ENCODE measurements at regions not wholly inside any gene's neighbourhood (a gene's known extent, or its start where the extent isn't known, plus 50 kb on each side); places are given as distances from the start of the nearest gene placed in this dataset.
A peak's percentile ranks its signal among the peaks of the same experiment; 100 is the strongest.

DNA sequence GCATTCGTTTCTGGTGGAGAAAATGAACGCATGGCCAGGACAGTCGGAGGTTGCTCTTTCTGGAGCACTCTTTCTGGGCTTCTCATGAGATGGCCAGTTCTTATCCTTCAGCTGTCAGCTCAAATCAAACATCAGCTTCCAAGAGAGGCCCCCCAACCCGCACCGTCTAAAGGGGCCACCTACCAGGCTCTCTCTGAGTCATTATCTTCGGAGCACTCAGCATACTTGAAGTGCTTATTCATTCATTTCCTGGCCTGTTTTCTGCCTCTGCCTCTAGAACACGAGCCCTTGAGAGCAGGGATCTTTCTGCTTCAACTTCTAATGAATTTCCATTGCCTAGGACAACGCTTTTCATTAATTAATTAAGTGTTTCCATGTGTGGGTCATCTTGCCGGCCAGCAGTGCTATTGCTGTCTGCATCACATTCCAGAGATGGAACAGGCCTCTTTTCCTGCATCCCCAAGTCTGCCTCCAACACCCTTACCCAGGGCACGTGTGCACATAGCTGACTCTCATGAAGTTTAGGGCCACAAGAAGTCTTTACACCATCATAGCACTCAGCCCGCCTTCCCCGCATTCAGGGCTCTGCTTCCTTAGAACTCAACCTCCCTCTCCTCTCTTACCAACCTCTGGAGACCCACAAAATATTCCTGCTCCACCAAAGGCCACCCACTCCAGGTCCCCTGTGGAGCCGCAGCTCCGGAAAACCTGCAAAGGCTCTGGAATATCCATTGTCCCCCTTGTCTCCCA is 52.1 kb upstream of the LAPTM5 start:
- H3K9me3 ChIP-seq = no peaks in the 10 kb centered on the region
- H3K27ac ChIP-seq = no peak overlapping the region
- no peak for DNase-seq
- intact Hi-C loops (cut with DNase I) = no loop called here
- 57 to 66% methylated on average over 14 of the region's 14 CpGs for WGBS, 2 donors
- TF ChIP-seq POLR2A (IDR thresholded peaks at IDR 0.05) = no peak
- TF ChIP-seq, protein P1, sequence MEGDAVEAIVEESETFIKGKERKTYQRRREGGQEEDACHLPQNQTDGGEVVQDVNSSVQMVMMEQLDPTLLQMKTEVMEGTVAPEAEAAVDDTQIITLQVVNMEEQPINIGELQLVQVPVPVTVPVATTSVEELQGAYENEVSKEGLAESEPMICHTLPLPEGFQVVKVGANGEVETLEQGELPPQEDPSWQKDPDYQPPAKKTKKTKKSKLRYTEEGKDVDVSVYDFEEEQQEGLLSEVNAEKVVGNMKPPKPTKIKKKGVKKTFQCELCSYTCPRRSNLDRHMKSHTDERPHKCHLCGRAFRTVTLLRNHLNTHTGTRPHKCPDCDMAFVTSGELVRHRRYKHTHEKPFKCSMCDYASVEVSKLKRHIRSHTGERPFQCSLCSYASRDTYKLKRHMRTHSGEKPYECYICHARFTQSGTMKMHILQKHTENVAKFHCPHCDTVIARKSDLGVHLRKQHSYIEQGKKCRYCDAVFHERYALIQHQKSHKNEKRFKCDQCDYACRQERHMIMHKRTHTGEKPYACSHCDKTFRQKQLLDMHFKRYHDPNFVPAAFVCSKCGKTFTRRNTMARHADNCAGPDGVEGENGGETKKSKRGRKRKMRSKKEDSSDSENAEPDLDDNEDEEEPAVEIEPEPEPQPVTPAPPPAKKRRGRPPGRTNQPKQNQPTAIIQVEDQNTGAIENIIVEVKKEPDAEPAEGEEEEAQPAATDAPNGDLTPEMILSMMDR (IDR thresholded peaks at IDR 0.05) = no peak
- no peaks in the 10 kb centered on the region for H3K27me3 ChIP-seq
- no peaks in the 10 kb centered on the region for H3K36me3 ChIP-seq
- no peak overlapping the region for H3K4me3 ChIP-seq (replicated peaks in 1 of 3)
- H3K4me1 ChIP-seq = peaks cover 7 to 23% of the 10 kb centered on the region in 2 donors

DNA sequence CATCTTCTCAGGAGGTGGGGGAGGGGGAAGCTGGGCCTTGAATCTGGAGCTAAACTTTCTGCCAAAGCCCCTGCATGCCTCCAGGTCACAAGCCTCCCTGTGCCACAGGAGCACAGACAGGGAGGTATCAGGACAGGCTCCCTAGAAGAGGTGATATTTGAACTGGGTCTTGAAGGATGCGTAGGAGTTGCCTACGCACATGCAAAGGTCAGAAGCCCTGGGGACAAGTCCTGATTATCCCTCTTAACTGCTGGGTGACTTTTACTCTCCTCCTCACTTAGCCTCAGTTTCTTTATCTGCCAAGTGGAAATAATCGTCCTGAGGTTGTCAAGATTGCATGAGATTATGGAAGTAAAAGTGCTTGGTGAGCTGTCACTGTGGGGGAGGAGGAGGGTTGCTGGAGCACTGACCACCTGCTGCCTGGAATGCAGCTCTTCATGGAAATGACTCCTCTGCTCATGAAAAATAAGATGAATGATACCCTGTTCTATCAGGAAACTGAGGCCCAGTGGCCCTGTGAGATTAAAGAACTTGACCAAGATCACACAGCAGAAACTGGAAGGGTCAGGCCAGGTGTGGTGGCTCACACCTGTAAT is 50.6 kb upstream of the LAPTM5 start:
- intact Hi-C loops (cut with DNase I) = no loop called here
- WGBS, 2 donors = 96% methylated on average over 3 of the region's 3 CpGs
- Histone ChIP-seq H3K9me3 (no peaks in the 10 kb centered on the region), H3K27me3 (no peaks in the 10 kb centered on the region), H3K27ac (no peak overlapping the region), H3K4me3 (replicated peaks in 1 of 3) (no peak overlapping the region), H3K36me3 (no peaks in the 10 kb centered on the region), H3K4me1 (peaks cover 7 to 23% of the 10 kb centered on the region in 2 donors)
- TF ChIP-seq POLR2A (IDR thresholded peaks at IDR 0.05) = no peak
- TF ChIP-seq, protein P1 (IDR thresholded peaks at IDR 0.05) = no peak
- DNase-seq = no peak

DNA sequence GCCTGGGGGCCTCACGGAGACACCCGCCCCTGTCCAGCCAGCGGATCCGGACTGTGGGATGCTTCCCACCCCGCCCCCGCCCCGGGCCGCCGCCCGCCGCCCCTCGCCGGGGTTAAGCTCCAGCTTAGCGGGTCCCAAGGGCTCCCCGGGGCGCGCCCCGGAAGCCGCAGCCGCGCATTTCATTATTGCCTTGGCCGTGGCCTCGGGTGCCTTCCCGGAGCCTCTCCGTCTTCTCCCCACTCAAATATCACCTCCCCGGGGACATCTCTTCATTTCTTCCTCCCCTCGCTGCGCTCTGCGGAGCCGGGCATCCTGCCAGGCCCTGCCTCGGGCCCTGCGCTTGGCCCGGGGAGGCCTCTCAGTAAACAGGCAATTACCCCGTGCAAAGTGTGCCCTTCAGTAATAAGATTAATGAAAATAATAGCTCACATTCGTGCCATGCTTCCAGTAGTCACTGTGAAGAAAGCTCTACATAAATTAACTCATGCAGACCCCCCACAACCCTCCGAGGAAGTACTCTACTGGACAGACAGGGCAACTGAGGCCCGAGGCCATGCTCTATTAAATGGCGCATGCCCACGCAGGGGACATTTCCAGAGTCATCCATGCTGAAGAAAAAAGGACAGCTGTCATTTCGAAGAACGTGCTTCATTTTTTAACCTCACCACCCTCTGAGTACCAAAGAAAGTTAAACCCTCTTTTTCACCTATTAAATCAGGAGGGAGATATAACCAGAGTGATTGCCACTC is 49.9 kb upstream of the LAPTM5 start:
- intact Hi-C loops (cut with DNase I) = no loop called here
- peaks cover 7 to 23% of the 10 kb centered on the region in 2 donors for H3K4me1 ChIP-seq
- TF ChIP-seq, protein P1 (IDR thresholded peaks at IDR 0.05) = no peak
- no peak for TF ChIP-seq POLR2A (IDR thresholded peaks at IDR 0.05)
- peak; percentile 65 to 68 for DNase-seq
- no peaks in the 10 kb centered on the region for H3K36me3 ChIP-seq
- H3K27me3 ChIP-seq = no peaks in the 10 kb centered on the region
- H3K4me3 ChIP-seq (replicated peaks in 1 of 3) = no peak overlapping the region
- H3K9me3 ChIP-seq = no peaks in the 10 kb centered on the region
- no peak overlapping the region for H3K27ac ChIP-seq
- 22 to 23% methylated on average over 28 of the region's 41 CpGs for WGBS, 2 donors
